ENCODE measurements at regions not wholly inside any gene's neighbourhood (a gene's known extent, or its start where the extent isn't known, plus 50 kb on each side); places are given as distances from the start of the nearest gene placed in this dataset.
"Not testable (repeated sequence)": the region's sequence is repeated elsewhere in the genome, so short reads cannot be mapped to it uniquely, and the experiment has no call there.

GRCh38 chr2:7530001-7530400 is 612.8 kb downstream of the RNF144A start:
- DNase-seq (ENCODE audit: low spot score): no peak

DNA sequence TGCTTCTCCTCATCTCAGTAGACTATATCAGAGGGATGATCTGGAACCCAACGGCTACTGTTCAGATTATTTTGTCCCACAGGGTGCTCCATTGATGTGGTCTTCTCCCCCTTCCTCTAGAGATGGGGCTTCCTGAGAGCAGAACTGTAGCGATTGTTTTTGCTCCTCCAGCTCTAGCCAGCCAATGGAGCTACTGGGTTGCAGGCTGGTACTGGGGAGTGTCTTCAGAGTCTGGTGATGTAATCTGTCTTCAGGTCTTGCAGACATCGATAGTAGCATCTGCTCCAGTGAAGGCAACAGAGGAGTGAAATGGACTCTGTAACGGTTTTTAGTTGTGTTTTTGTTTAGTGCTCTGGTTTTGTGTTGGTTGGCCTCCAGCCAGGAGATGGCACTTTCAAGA is 621.9 kb downstream of the RNF144A start:
- DNase-seq (ENCODE audit: low spot score): no peak

GRCh38 chr2:7539760-7540159 is 622.5 kb downstream of the RNF144A start:
- DNase-seq (ENCODE audit: low spot score): no peak

- no peak for DNase-seq (ENCODE audit: low spot score)
Measured at GRCh38 chr2:7552825-7553570, 635.8 kb downstream of the RNF144A start.

DNA sequence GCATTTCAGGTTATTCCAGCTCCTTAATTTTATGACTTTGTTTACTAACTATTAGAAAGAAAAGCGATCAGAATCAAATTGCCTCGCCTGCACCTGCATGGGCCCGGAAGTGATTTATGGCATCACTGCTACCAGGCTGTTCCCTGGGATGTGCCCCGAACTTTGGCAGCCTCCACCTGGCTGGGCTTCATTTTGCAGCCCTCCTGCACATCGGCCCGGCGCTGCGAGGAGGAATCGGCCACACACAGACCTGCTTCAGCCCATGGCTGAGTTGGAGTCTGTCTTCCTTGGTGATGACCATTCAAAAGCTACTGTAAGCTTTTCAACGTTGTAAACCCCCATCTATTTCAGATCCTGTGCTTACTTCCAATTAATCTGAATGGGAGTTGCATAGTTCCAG is 638.0 kb downstream of the RNF144A start:
- DNase-seq (ENCODE audit: low spot score): no peak

DNA sequence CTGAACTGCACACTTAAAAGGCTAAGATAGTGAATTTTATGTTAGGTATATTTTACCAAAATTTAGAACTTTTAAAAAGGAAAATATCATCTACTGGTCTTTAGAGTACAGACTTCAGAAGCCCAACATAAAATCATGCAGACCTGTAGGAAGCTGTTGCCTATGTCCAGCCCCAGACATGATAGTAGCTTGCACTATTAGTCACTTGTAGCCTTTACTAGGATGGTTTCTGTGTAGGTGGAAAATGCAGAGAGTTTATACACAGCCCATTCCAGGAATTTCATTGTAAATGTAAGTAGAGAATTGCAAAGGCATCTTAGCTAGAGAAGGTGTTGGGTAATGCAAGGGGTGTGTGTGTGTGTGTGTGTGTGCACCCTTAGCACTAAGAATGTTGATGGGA is 640.2 kb downstream of the RNF144A start:
- no peak for DNase-seq (ENCODE audit: low spot score)

DNA sequence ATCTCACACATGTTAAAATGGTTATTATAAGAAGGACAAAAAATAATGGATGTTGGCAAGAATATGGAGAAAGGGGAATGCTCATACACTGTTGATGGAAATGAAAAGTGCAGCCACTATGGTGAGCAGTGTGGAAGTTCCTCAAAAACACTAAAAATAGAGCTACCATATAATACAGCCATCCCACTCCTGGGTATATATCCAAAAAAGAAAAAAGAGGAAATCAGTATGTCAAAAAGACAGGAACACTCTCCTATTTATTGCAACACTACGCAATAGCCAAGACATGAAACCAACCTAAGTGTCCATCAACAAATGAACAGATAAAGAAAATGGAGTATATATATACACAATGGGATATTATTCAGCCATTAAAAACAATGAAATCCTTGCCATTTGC is 642.6 kb downstream of the RNF144A start:
- DNase-seq (ENCODE audit: low spot score): no peak

- DNase-seq (ENCODE audit: low spot score): no peak
Measured at GRCh38 chr2:7566382-7566881, 649.2 kb downstream of the RNF144A start.

DNA sequence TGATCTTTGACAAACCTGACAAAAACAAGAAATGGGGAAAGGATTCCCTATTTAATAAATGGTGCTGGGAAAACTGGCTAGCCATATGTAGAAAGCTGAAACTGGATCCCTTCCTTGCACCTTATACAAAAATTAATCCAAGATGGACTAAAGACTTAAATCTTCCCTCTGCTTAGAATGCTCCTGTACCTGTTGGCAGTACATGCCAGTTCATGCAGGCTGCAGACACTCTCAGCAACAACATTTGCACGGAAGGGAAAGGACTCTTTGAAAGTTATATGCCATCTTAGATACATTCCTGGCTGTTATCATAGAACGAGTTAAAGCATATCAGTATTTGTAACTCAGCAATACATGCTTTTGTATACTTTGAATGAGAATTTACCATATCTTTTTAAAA is 649.9 kb downstream of the RNF144A start:
- not testable (repeated sequence) for DNase-seq (ENCODE audit: low spot score)

- DNase-seq (ENCODE audit: low spot score): no peak
Measured at GRCh38 chr2:7567646-7568045, 650.4 kb downstream of the RNF144A start.

GRCh38 chr2:7570247-7570646 is 653.0 kb downstream of the RNF144A start:
- DNase-seq (ENCODE audit: low spot score): no peak

GRCh38 chr2:7571701-7572100 is 654.5 kb downstream of the RNF144A start:
- no peak for DNase-seq (ENCODE audit: low spot score)

DNA sequence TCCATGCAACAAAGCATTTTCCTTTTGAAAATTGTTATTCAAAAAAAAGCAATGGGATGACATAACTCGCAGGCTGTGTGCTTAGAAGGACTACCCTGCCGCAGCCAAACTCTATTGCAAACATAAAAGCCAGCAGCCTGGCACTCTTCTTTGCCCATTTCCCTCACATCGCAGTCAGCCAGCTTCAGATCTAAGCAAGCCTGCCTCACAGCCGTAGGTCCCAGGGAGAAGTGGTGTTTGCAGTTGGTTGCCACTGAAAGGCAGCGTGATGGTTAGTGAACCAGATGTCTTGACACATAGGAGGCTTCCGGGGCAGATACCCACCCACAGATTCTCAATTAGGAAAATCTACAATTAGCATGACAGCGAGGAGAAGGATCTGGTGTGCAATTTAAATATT is 655.2 kb downstream of the RNF144A start:
- DNase-seq (ENCODE audit: low spot score): peak; percentile 72

DNA sequence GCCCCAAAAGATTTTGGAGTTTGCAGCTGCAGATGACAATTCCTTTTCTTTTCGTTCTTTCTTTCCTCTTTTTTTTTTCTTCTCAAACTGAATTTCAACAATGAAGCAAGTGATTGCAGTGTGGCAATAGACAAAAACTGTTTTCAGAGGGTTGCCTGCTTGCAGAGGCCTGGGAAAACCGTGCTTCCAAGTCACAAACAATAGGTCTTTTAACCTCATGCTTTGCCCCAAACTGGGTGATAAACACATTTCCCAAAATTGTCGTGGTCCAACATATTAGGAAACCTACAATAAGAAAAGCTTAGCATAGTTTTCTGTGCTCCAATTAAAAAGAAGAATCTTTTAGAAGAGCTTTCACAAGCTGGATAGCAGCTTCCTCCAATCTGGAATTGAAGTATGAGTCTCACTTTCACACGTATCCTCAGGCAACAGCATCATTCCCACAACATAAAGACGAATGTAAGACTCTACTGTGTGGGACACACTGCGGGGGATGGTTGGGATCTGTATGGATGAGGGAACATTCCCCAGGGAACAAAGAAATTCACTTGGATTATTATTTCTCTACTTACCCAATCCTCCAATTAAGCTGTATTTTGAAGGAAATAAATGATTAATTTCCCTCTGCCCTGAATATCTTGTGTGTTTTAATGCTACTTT is 656.1 kb downstream of the RNF144A start:
- DNase-seq (ENCODE audit: low spot score): no peak

GRCh38 chr2:7574385-7574784 is 657.2 kb downstream of the RNF144A start:
- no peak for DNase-seq (ENCODE audit: low spot score)

DNA sequence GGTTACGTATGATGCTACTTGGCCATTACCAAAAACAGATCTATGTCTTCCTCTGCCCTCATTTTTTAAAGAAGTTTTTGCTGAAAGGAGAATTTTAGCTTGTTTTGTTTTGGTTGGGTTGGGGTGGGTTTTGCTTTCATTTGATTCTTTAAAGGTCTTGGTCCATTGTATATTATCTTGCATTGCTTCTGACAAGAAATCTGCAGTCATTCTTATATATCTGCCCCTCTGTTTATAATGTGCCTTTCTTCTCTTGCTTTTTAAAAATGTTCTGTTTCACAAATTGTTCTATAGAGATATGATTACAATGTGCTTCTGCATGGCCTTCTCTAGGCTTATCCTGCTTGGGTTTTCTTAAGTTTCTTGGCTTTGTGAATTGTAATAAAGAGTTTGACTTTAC is 660.6 kb downstream of the RNF144A start:
- DNase-seq (ENCODE audit: low spot score): no peak

- no peak for DNase-seq (ENCODE audit: low spot score)
Measured at GRCh38 chr2:7584017-7584416, 666.8 kb downstream of the RNF144A start.

DNA sequence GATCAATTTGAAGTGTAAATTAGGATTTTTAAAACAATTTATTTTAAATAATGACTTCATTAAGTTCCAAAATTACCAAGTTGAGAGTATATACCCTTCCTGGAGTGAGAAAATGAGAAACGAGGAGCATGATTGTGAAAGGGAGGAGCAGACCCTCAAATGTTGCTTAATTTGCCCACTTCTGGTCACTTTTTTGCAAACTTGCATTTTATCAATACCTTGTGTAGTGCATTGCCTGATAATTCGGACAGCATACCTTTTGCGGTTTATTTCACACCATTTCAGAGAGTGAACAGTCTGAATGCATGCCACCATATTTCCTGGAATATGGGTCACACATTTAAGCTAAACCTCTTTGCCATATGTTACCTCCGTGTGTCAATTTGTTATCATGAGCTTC is 669.7 kb downstream of the RNF144A start:
- DNase-seq (ENCODE audit: low spot score): no peak

GRCh38 chr2:7588295-7588694 is 671.1 kb downstream of the RNF144A start:
- no peak for DNase-seq (ENCODE audit: low spot score)

- DNase-seq (ENCODE audit: low spot score): no peak
Measured at GRCh38 chr2:7592618-7593140, 675.5 kb downstream of the RNF144A start.

- no peak for DNase-seq (ENCODE audit: low spot score)
Measured at GRCh38 chr2:7593360-7593759, 676.1 kb downstream of the RNF144A start.

- no peak for DNase-seq (ENCODE audit: low spot score)
Measured at GRCh38 chr2:7594211-7594610, 677.0 kb downstream of the RNF144A start.

DNA sequence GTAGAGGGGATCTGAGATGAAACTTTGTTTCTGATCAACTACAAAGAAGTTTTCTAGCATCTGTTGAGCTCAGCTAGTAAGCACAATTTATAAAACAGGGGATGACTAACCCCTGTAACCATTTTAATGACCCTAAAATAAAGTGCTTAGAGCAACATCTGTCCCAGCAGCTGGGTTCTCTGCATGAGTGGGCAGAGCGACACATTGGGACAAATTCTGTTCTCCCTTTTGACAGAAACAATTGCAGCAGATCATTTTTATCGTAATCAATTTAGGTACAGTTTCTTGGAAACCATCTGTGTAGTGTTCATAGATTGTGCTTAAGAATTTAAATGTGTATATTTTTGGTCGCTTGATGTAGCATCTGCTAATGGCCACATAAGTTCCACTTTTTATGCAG is 678.0 kb downstream of the RNF144A start:
- DNase-seq (ENCODE audit: low spot score): no peak
